ENCODE measurements at regions not wholly inside any gene's neighbourhood (a gene's known extent, or its start where the extent isn't known, plus 50 kb on each side); places are given as distances from the start of the nearest gene placed in this dataset.

DNA sequence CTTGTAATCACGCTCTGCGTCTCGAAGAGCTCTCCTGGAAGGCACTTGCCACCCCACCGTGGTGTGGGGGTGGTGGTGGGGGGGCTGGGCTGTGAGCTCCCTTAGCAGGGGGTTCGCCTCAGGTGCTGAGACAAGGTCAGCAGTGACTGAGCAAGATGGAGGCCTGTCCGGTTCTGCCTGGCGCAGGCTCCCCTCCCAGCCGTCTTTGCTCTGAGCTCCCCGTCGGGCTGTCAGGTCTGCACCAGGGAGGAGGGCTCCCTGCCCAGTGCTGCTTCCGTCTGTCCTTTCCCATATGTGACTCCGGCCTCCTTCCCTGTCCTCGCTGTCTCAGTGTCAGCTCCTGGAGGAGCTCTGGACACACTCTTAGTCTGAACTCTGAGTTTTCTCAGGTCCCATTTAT, 80.0 kb downstream of the PLXNA1 start:
- TF ChIP-seq CTCF (IDR thresholded peaks at IDR 0.05) (no peak), ZFX (IDR thresholded peaks at IDR 0.05; ENCODE audit: borderline replicate concordance) (no peak)
